OCI-LY3 (cell line): ENCODE measurements at regions not wholly inside any gene's neighbourhood (a gene's known extent, or its start where the extent isn't known, plus 50 kb on each side); places are given as distances from the start of the nearest gene placed in this dataset.

Experiments used
- H2AFZ ChIP-seq: fragments of 200-600, 300-600 bp; shearing (Covaris generic); 2 replicates; pipeline ENCODE4 v1.6.0; 2014; ENCODE audit warnings: antibody characterized with exemption, low read depth, low read length
- H3K27ac ChIP-seq: fragments of 200-600, 300-600 bp; sonication (generic); 2 replicates; pipeline ENCODE4 v1.5.1; 2014; ENCODE audit warnings: mild to moderate bottlenecking, low read length, moderate library complexity, mixed read lengths
- H3K27me3 ChIP-seq: fragments of 200-600, 300-600 bp; sonication (generic); 2 replicates; pipeline ENCODE4 v1.6.1; 2014; ENCODE audit warnings: low read depth, low read length, mixed read lengths
- H3K36me3 ChIP-seq: fragments of 200-600, 300-600 bp; sonication (generic); replicated peaks from 2 replicates; pipeline ENCODE3; 2014; ENCODE audit warnings: low read depth, low read length, mixed read lengths
- H3K4me1 ChIP-seq: fragments of 300-600, 200-600 bp; sonication (generic); 2 replicates; pipeline ENCODE4 v1.6.1; 2014; ENCODE audit warnings: low read length, mixed read lengths
- H3K4me2 ChIP-seq: fragments of 200-600, 300-600 bp; sonication (generic); 2 replicates; pipeline ENCODE4 v1.6.1; 2014; ENCODE audit warnings: low read length, mixed read lengths
- H3K4me3 ChIP-seq: fragments of 300-600, 200-600 bp; sonication (generic); 2 replicates; pipeline ENCODE4 v1.5.1; 2014; ENCODE audit warnings: antibody characterized with exemption, mild to moderate bottlenecking, low read length, moderate library complexity
- H3K79me2 ChIP-seq: fragments of 300-600, 200-600 bp; shearing (Covaris generic); 2 replicates; pipeline ENCODE4 v1.6.1; 2014; ENCODE audit warnings: mild to moderate bottlenecking, low read length, mixed read lengths
- H3K9ac ChIP-seq: fragments of 300-600, 200-600 bp; shearing (Covaris generic); 2 replicates; pipeline ENCODE4 v1.6.0; 2014; ENCODE audit warnings: mild to moderate bottlenecking, low read length, moderate library complexity
- H3K9me3 ChIP-seq: fragments of 200-600, 300-600 bp; shearing (Covaris generic); 2 replicates; pipeline ENCODE4 v1.6.1; 2014; ENCODE audit warnings: low read length, mixed read lengths; ENCODE audit not compliant: insufficient read depth
- H4K20me1 ChIP-seq: fragments of 200-600, 300-600 bp; sonication (generic); 2 replicates; pipeline ENCODE4 v1.6.1; 2016; ENCODE audit warnings: low read length, mixed read lengths; ENCODE audit not compliant: insufficient read depth
- EZH2phosphoT487 ChIP-seq: fragments of 200-600 bp; shearing (Covaris generic); IDR thresholded peaks from 2 replicates; pipeline ENCODE4 v1.6.1; 2018; ENCODE audit warnings: antibody characterized with exemption, mixed run types, low read depth
- TF ChIP-seq, protein P1 (sequence below): fragments of 200-600, 300-600 bp; sonication (generic); IDR thresholded peaks from 2 replicates; pipeline ENCODE4 v1.5.1; 2014; ENCODE audit warnings: antibody characterized with exemption, low read length, low read depth

DNA sequence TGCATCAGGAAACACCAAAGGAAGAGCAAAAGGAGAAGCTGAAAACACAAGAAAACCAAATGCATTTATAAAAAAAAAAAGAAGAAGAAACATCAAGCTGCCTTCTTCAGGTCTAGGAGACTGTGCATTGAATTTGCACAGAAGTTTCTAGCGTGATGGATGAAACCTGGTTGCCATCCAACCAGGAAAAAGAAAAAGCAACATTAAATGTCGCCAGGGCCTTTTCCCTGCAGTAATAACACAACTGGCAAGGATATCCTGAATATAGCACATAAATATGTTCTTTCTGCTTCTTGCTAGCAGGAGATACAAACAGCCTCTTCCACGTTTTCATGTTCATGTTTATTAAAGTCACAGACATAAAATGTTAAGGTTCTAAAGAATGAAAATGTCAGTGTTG lies 60.8 kb upstream of the ZFP42 start:
- Histone ChIP-seq H2AFZ (no peak overlapping the region), H3K4me3 (no peak overlapping the region), H3K27me3 (no peaks in the 10 kb centered on the region), H3K4me2 (no peak overlapping the region), H3K27ac (no peak overlapping the region), H3K79me2 (no peaks in the 10 kb centered on the region), H3K36me3 (no peaks in the 10 kb centered on the region), H4K20me1 (no peaks in the 10 kb centered on the region), H3K9me3 (no peaks in the 10 kb centered on the region), H3K4me1 (no peaks in the 10 kb centered on the region), H3K9ac (no peak overlapping the region)
- TF ChIP-seq EZH2phosphoT487 = no peak
- TF ChIP-seq, protein P1, sequence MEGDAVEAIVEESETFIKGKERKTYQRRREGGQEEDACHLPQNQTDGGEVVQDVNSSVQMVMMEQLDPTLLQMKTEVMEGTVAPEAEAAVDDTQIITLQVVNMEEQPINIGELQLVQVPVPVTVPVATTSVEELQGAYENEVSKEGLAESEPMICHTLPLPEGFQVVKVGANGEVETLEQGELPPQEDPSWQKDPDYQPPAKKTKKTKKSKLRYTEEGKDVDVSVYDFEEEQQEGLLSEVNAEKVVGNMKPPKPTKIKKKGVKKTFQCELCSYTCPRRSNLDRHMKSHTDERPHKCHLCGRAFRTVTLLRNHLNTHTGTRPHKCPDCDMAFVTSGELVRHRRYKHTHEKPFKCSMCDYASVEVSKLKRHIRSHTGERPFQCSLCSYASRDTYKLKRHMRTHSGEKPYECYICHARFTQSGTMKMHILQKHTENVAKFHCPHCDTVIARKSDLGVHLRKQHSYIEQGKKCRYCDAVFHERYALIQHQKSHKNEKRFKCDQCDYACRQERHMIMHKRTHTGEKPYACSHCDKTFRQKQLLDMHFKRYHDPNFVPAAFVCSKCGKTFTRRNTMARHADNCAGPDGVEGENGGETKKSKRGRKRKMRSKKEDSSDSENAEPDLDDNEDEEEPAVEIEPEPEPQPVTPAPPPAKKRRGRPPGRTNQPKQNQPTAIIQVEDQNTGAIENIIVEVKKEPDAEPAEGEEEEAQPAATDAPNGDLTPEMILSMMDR = no peak

DNA sequence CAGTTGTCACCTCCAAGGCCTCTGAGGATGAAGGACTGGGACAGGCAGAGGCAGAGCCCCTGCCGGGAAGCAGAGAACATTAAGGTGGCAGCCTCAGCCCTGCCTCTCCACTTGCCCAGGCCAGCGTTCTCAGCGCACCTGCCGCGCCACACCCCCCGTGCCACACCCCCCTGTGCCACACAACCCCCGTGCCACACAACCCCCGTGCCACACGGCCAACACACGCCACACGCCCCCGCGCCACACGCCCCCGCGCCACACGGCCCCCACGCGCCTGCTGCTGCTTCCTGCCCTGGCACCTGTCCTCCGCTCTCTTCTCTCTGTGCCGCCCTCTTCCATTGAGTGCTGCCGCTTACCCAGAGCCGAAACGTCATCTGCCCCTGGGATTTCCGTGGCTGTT lies 58.0 kb upstream of the ZFP42 start:
- Histone ChIP-seq H3K36me3 (no peaks in the 10 kb centered on the region), H3K79me2 (no peaks in the 10 kb centered on the region), H3K27me3 (no peaks in the 10 kb centered on the region), H3K9me3 (no peaks in the 10 kb centered on the region), H3K4me3 (no peak overlapping the region), H3K4me1 (no peaks in the 10 kb centered on the region), H3K9ac (no peak overlapping the region), H2AFZ (no peak overlapping the region), H4K20me1 (no peaks in the 10 kb centered on the region), H3K4me2 (no peak overlapping the region), H3K27ac (no peak overlapping the region)
- TF ChIP-seq EZH2phosphoT487 = no peak
- TF ChIP-seq, protein P1 = no peak

DNA sequence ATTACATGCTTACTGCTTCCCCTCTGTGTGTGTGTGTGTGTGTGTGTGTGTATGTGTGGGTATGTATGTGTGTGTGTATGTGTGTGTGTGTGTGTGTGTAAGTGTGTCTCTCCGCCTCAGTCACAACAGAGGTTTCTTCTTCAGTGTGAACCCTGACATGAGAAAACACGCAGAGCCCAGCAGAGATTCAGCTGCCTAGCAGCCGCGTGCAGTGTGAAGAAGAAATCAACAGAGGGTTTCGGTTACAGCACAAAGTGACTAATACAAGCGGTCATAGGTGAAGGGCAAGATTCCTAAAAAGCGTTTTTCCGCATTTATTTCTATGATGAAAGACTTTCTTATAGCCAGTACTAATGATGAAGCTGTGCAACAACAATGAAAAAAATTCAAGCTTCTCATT lies 55.3 kb upstream of the ZFP42 start:
- TF ChIP-seq EZH2phosphoT487 = no peak
- TF ChIP-seq, protein P1 = no peak
- no peaks in the 10 kb centered on the region for H4K20me1 ChIP-seq

DNA sequence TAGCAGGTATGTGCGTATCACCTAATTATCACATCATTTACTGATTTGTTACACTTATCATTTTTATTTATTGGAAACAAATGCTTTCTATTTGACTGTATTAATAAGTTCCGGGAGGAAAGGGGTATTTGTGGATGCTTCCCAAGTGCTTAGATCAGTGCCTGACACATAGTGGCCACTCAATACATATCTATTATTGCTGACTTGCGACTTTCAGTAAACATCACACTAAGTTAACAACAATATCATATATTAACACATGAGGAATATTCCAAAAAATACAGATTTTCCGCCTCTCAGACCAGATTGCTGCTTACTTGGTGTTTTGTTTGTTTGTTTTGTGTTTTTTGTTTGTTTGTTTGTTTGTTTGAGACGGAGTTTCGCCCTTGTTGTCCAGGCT lies 52.6 kb upstream of the ZFP42 start:
- TF ChIP-seq EZH2phosphoT487 = no peak
- TF ChIP-seq, protein P1 = no peak
- Histone ChIP-seq H3K9me3 (no peaks in the 10 kb centered on the region), H3K4me1 (no peaks in the 10 kb centered on the region), H3K4me2 (no peak overlapping the region), H3K79me2 (no peaks in the 10 kb centered on the region), H3K9ac (no peak overlapping the region), H3K27ac (no peak overlapping the region), H3K4me3 (no peak overlapping the region), H4K20me1 (no peaks in the 10 kb centered on the region), H3K36me3 (no peaks in the 10 kb centered on the region), H3K27me3 (no peaks in the 10 kb centered on the region), H2AFZ (no peak overlapping the region)

More for the DNA sequence above, 55.3 kb upstream of the ZFP42 start:
- H3K4me3 ChIP-seq = no peak overlapping the region
- no peak overlapping the region for H2AFZ ChIP-seq
- H3K27ac ChIP-seq = no peak overlapping the region
- H3K79me2 ChIP-seq = no peaks in the 10 kb centered on the region
- H3K4me2 ChIP-seq = no peak overlapping the region
- H3K36me3 ChIP-seq = no peaks in the 10 kb centered on the region
- H3K9me3 ChIP-seq = no peaks in the 10 kb centered on the region
- H3K27me3 ChIP-seq = no peaks in the 10 kb centered on the region
- no peak overlapping the region for H3K9ac ChIP-seq
- H3K4me1 ChIP-seq = no peaks in the 10 kb centered on the region
